SK-N-SH treated with all-trans-retinoic acid at 6 μM for 48 hours (cell line): ENCODE measurements at regions not wholly inside any gene's neighbourhood (a gene's known extent, or its start where the extent isn't known, plus 50 kb on each side); places are given as distances from the start of the nearest gene placed in this dataset.

Experiments used
- ATAC-seq: fragments of 200-7000 bp; cut with Tn5 transposase; 3 replicates; pipeline ENCODE4 v1.9.1; 2020; ENCODE audit warnings: mild to moderate bottlenecking, moderate library complexity
- ARNTL ChIP-seq: fragments of 450-650 bp; formaldehyde crosslinking; IDR thresholded peaks from 2 replicates; pipeline ENCODE4 v1.5.0; 2020; ENCODE audit warnings: low read depth, mild to moderate bottlenecking, moderate library complexity, borderline replicate concordance
- BACH2 ChIP-seq: fragments of 250-450 bp; sonication (Bioruptor Pico); IDR thresholded peaks from 2 replicates; pipeline ENCODE4 v1.9.0; 2021; ENCODE audit warnings: mild to moderate bottlenecking, borderline replicate concordance
- CSDC2 ChIP-seq: fragments of 250-450 bp; sonication (Bioruptor Pico); IDR thresholded peaks from 2 replicates; pipeline ENCODE4 v1.5.0; 2020; ENCODE audit warnings: mild to moderate bottlenecking, moderate library complexity
- ESRRG ChIP-seq: fragments of 250-450 bp; sonication (Bioruptor Pico); IDR thresholded peaks from 2 replicates; pipeline ENCODE4 v1.6.1; 2021; ENCODE audit warnings: mild to moderate bottlenecking
- GLIS3 ChIP-seq: fragments of 250-450 bp; sonication (Bioruptor Pico); IDR thresholded peaks from 2 replicates; pipeline ENCODE4 v1.5.0; 2020; ENCODE audit warnings: mild to moderate bottlenecking, moderate library complexity
- ISL1 ChIP-seq: fragments of 250-450 bp; sonication (Bioruptor Pico); IDR thresholded peaks from 2 replicates; pipeline ENCODE4 v2.1.2; 2022; ENCODE audit warnings: mild to moderate bottlenecking, moderate library complexity
- OSR1 ChIP-seq: fragments of 250-450 bp; sonication (Bioruptor Pico); IDR thresholded peaks from 2 replicates; pipeline ENCODE4 v1.8.0; 2022; ENCODE audit warnings: moderate library complexity, mild to moderate bottlenecking, inconsistent platforms
- PPARA ChIP-seq: fragments of 250-450 bp; sonication (Bioruptor Pico); IDR thresholded peaks from 2 replicates; pipeline ENCODE4 v1.5.0; 2020; ENCODE audit warnings: mild to moderate bottlenecking, borderline replicate concordance
- RARB ChIP-seq: fragments of 250-450 bp; sonication (Bioruptor Pico); IDR thresholded peaks from 2 replicates; pipeline ENCODE4 v1.8.0; 2021; ENCODE audit warnings: mild to moderate bottlenecking, moderate library complexity
- SNAI2 ChIP-seq: fragments of 250-450 bp; sonication (Bioruptor Pico); IDR thresholded peaks from 2 replicates; pipeline ENCODE4 v1.5.0; 2020; ENCODE audit warnings: mild to moderate bottlenecking, moderate library complexity
- TCF4 ChIP-seq: fragments of 250-450 bp; sonication (Bioruptor Pico); IDR thresholded peaks from 2 replicates; pipeline ENCODE4 v1.8.0; 2021; ENCODE audit warnings: mild to moderate bottlenecking, moderate library complexity, borderline replicate concordance
- TOX ChIP-seq: fragments of 250-450 bp; sonication (Bioruptor Pico); IDR thresholded peaks from 2 replicates; pipeline ENCODE4 v1.8.0; 2021; ENCODE audit warnings: mild to moderate bottlenecking, moderate library complexity, borderline replicate concordance
- ZC3H10 ChIP-seq: fragments of 250-450 bp; sonication (Bioruptor Pico); IDR thresholded peaks from 2 replicates; pipeline ENCODE4 v1.5.1; 2021; ENCODE audit warnings: mild to moderate bottlenecking, moderate library complexity
- ZFP3 ChIP-seq: fragments of 250-450 bp; sonication (Bioruptor Pico); IDR thresholded peaks from 2 replicates; pipeline ENCODE4 v1.5.0; 2020; ENCODE audit warnings: mild to moderate bottlenecking, moderate library complexity
- ZFP30 ChIP-seq: fragments of 450-650 bp; formaldehyde crosslinking; IDR thresholded peaks from 2 replicates; pipeline ENCODE4 v1.5.0; 2022; ENCODE audit warnings: mild to moderate bottlenecking, moderate library complexity
- ZNF565 ChIP-seq: fragments of 450-650 bp; formaldehyde crosslinking; conservative IDR thresholded peaks from 2 replicates; pipeline ENCODE4 v1.5.0; 2020; ENCODE audit warnings: low read depth, mild to moderate bottlenecking, moderate library complexity
- TF ChIP-seq, protein P1 (sequence below): fragments of 250-450 bp; sonication (Bioruptor Pico); IDR thresholded peaks from 2 replicates; pipeline ENCODE4 v1.5.0; 2020; ENCODE audit warnings: mild to moderate bottlenecking, moderate library complexity
- TF ChIP-seq, protein P2 (sequence below): fragments of 250-450 bp; sonication (Bioruptor Pico); IDR thresholded peaks from 2 replicates; pipeline ENCODE4 v1.8.0; 2020; ENCODE audit warnings: mild to moderate bottlenecking, moderate library complexity, borderline replicate concordance
- TF ChIP-seq, protein P3 (sequence below): fragments of 250-450 bp; sonication (Bioruptor Pico); IDR thresholded peaks from 2 replicates; pipeline ENCODE4 v1.5.1; 2021; ENCODE audit warnings: mild to moderate bottlenecking, moderate library complexity
- TF ChIP-seq, protein P4 (sequence below): fragments of 250-450 bp; sonication (Bioruptor Pico); IDR thresholded peaks from 2 replicates; pipeline ENCODE4 v1.5.1; 2020; ENCODE audit warnings: low read depth, mild to moderate bottlenecking, moderate library complexity

DNA sequence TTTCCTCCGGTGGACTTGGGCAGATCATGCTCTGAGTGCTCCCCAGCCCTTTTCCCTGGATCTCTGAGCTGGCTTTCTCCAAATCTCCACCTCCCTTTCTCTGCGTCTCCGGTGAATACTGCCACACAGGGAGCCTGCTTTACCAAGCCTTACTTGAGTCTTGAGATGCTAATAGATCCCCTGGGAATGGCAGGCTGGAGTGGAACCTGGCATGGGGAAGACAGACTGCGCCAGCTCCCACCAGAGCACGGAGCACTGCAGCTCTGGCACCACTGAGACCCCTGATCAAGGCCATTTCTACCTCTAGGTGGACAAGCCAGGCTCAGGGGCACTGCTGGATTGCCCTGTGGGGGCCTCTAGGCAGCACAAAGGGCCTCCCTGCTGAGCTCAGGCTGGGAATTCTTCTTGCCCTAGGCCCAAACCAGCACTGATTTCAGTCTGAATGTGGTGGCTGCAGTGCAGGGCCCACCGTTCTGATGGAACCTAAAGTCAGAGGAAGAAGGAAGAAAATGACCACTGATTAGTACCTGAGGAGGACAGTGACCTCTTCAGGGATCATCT, 74.3 kb upstream of the CRHR1 start:
- ATAC-seq: no peak
- TF ChIP-seq SNAI2 (CRISPR knock-in tag) (no peak), TCF4 (CRISPR knock-in tag) (no peak), CSDC2 (CRISPR knock-in tag) (no peak), ESRRG (no peak), PPARA (CRISPR knock-in tag) (no peak), ZNF565 (CRISPR knock-in tag) (no peak), BACH2 (CRISPR knock-in tag) (no peak)
- TF ChIP-seq, protein P1, sequence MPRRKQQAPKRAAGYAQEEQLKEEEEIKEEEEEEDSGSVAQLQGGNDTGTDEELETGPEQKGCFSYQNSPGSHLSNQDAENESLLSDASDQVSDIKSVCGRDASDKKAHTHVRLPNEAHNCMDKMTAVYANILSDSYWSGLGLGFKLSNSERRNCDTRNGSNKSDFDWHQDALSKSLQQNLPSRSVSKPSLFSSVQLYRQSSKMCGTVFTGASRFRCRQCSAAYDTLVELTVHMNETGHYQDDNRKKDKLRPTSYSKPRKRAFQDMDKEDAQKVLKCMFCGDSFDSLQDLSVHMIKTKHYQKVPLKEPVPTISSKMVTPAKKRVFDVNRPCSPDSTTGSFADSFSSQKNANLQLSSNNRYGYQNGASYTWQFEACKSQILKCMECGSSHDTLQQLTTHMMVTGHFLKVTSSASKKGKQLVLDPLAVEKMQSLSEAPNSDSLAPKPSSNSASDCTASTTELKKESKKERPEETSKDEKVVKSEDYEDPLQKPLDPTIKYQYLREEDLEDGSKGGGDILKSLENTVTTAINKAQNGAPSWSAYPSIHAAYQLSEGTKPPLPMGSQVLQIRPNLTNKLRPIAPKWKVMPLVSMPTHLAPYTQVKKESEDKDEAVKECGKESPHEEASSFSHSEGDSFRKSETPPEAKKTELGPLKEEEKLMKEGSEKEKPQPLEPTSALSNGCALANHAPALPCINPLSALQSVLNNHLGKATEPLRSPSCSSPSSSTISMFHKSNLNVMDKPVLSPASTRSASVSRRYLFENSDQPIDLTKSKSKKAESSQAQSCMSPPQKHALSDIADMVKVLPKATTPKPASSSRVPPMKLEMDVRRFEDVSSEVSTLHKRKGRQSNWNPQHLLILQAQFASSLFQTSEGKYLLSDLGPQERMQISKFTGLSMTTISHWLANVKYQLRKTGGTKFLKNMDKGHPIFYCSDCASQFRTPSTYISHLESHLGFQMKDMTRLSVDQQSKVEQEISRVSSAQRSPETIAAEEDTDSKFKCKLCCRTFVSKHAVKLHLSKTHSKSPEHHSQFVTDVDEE (CRISPR knock-in tag): no peak
- TF ChIP-seq, protein P2, sequence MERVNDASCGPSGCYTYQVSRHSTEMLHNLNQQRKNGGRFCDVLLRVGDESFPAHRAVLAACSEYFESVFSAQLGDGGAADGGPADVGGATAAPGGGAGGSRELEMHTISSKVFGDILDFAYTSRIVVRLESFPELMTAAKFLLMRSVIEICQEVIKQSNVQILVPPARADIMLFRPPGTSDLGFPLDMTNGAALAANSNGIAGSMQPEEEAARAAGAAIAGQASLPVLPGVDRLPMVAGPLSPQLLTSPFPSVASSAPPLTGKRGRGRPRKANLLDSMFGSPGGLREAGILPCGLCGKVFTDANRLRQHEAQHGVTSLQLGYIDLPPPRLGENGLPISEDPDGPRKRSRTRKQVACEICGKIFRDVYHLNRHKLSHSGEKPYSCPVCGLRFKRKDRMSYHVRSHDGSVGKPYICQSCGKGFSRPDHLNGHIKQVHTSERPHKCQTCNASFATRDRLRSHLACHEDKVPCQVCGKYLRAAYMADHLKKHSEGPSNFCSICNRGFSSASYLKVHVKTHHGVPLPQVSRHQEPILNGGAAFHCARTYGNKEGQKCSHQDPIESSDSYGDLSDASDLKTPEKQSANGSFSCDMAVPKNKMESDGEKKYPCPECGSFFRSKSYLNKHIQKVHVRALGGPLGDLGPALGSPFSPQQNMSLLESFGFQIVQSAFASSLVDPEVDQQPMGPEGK (CRISPR knock-in tag): no peak

DNA sequence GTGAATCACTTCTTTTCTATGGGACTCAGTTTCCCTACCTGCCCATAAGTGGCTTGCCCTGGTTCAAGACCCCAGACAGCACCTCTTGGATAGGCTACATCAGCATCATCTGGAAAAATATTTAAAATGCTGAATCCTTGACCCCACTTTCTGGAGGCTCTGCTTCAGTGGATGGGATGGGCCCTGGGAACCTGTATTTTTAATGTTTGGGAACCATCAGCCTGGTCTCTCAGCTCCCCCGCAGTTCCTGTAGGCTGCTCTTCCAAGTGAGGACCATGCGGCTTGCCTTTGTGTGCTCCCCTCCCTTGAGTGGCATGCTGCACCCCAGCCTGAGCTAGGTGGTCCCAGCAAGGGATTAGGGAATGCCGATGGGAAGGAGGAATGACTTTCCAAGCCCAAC, 68.3 kb upstream of the CRHR1 start:
- TF ChIP-seq ZFP3 (CRISPR knock-in tag) (no peak), ZNF565 (CRISPR knock-in tag) (no peak), OSR1 (CRISPR knock-in tag) (no peak), ZFP30 (CRISPR knock-in tag) (no peak), TOX (no peak), ARNTL (CRISPR knock-in tag) (no peak)
- TF ChIP-seq, protein P3, sequence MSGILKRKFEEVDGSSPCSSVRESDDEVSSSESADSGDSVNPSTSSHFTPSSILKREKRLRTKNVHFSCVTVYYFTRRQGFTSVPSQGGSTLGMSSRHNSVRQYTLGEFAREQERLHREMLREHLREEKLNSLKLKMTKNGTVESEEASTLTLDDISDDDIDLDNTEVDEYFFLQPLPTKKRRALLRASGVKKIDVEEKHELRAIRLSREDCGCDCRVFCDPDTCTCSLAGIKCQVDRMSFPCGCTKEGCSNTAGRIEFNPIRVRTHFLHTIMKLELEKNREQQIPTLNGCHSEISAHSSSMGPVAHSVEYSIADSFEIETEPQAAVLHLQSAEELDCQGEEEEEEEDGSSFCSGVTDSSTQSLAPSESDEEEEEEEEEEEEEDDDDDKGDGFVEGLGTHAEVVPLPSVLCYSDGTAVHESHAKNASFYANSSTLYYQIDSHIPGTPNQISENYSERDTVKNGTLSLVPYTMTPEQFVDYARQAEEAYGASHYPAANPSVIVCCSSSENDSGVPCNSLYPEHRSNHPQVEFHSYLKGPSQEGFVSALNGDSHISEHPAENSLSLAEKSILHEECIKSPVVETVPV (CRISPR knock-in tag): no peak
- no peak for ATAC-seq

DNA sequence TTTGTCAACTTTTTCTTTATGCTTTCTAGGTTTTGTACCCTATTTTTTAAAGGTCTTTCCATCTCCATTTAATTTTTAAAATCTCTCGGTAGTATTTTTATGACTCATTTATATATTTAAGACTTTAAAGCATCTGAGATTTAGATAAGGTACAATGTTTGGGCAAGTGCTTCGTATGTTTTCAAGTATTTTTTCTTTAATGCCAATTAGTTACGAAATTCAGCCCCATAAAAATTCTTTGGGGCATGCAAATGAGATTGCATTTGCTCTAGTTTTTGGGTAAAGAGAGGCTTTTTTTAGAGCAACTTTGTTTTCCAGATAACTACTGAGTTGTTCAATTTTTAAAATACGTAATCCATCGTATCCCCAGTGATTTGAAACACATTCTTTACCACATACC, 65.3 kb upstream of the CRHR1 start:
- TF ChIP-seq TCF4 (CRISPR knock-in tag): no peak
- no peak for TF ChIP-seq ISL1
- TF ChIP-seq, protein P1 (CRISPR knock-in tag): no peak
- no peak for TF ChIP-seq TOX
- no peak for TF ChIP-seq PPARA (CRISPR knock-in tag)
- no peak for TF ChIP-seq ZNF565 (CRISPR knock-in tag)
- no peak for TF ChIP-seq GLIS3
- no peak for TF ChIP-seq ESRRG
- no peak for TF ChIP-seq CSDC2 (CRISPR knock-in tag)
- no peak for TF ChIP-seq ZC3H10 (CRISPR knock-in tag)
- TF ChIP-seq RARB: no peak
- TF ChIP-seq, protein P4, sequence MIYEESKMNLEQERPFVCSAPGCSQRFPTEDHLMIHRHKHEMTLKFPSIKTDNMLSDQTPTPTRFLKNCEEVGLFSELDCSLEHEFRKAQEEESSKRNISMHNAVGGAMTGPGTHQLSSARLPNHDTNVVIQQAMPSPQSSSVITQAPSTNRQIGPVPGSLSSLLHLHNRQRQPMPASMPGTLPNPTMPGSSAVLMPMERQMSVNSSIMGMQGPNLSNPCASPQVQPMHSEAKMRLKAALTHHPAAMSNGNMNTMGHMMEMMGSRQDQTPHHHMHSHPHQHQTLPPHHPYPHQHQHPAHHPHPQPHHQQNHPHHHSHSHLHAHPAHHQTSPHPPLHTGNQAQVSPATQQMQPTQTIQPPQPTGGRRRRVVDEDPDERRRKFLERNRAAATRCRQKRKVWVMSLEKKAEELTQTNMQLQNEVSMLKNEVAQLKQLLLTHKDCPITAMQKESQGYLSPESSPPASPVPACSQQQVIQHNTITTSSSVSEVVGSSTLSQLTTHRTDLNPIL: no peak
- TF ChIP-seq, protein P2 (CRISPR knock-in tag): no peak
- no peak for ATAC-seq
